Smooth muscle cell (in vitro differentiated cells): ENCODE measurements at regions not wholly inside any gene's neighbourhood (a gene's known extent, or its start where the extent isn't known, plus 50 kb on each side); places are given as distances from the start of the nearest gene placed in this dataset.

Experiments used
- DNase-seq: peaks from one replicate; lab custom pipeline; 2025; ENCODE audit not compliant: unreplicated experiment; lab: John Stamatoyannopoulos, UW
- H2AFZ ChIP-seq: fragments of 200-600 bp; sonication (generic); 2 replicates; pipeline ENCODE4 v1.6.0; 2016; ENCODE audit warnings: antibody characterized with exemption, low read depth, mild to moderate bottlenecking
- H3F3A ChIP-seq: fragments of 200-600 bp; sonication (generic); 2 replicates; pipeline ENCODE4 v1.6.0; 2017; ENCODE audit warnings: antibody characterized with exemption, low read depth
- H3K27ac ChIP-seq: fragments of 200-600 bp; sonication (generic); 2 replicates; pipeline ENCODE4 v1.5.1; 2016; ENCODE audit warnings: low read depth, mild to moderate bottlenecking
- H3K27me3 ChIP-seq: fragments of 200-600 bp; sonication (generic); 2 replicates; pipeline ENCODE4 v1.6.1; 2016; ENCODE audit warnings: low read depth, mild to moderate bottlenecking
- H3K36me3 ChIP-seq: fragments of 200-600 bp; sonication (generic); 2 replicates; pipeline ENCODE4 v1.5.1; 2016; ENCODE audit warnings: low read depth
- H3K4me1 ChIP-seq: fragments of 200-600 bp; sonication (generic); 2 replicates; pipeline ENCODE4 v1.5.1; 2016; ENCODE audit warnings: low read depth
- H3K4me2 ChIP-seq: fragments of 200-600 bp; sonication (generic); 2 replicates; pipeline ENCODE4 v1.6.0; 2016; ENCODE audit warnings: mild to moderate bottlenecking
- H3K4me3 ChIP-seq: fragments of 200-600 bp; sonication (generic); 2 replicates; pipeline ENCODE4 v1.5.1; 2016; ENCODE audit warnings: mild to moderate bottlenecking
- H3K79me2 ChIP-seq: fragments of 200-600 bp; sonication (generic); 2 replicates; pipeline ENCODE4 v1.6.0; 2016; ENCODE audit warnings: low read depth, mild to moderate bottlenecking
- H3K9ac ChIP-seq: fragments of 200-600 bp; sonication (generic); 2 replicates; pipeline ENCODE4 v1.6.0; 2016; ENCODE audit warnings: low read depth
- H3K9me3 ChIP-seq: fragments of 200-600 bp; sonication (generic); replicated peaks from 2 replicates; pipeline ENCODE4 v1.5.1; 2016; ENCODE audit warnings: low read depth
- H4K20me1 ChIP-seq: fragments of 200-600 bp; sonication (generic); 2 replicates; pipeline ENCODE4 v1.6.0; 2016; ENCODE audit warnings: low read depth
- WGBS: methylation state at CpG from one replicate; pipeline ENCODE4 v1.1.7; 2016; ENCODE audit warnings: low lambda C conversion rate; 5-methylcytosine and 5-hydroxymethylcytosine counted together
- TF ChIP-seq, protein P1 (sequence below): fragments of 200-600 bp; sonication (generic); IDR thresholded peaks from 2 replicates; pipeline ENCODE4 v1.5.1; 2017; ENCODE audit warnings: borderline replicate concordance, mild to moderate bottlenecking, antibody characterized with exemption; ENCODE audit not compliant: insufficient read depth, poor library complexity, severe bottlenecking

DNA sequence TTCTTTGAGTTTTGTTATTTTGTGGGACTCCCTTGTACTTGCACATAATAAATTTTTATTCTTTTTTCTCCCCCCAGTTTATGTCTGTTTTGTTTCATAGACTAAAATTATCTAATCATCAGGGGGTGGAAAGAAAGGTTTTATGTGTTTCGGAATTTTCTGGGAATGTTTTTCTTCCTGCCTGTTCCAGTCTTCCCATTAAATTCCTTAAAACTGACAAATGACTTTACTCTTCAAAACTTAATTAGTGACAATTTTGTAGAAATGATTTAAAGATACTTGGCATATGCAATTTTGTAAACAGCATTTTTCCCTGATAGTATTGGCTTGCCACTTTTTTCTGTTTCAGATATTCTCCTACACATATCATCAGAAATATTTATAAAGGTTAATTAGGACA, 1813.4 kb downstream of the PCDH9 start:
- Histone ChIP-seq H3F3A (no peaks in the 10 kb centered on the region), H3K4me1 (no peaks in the 10 kb centered on the region), H3K27me3 (no peaks in the 10 kb centered on the region)

GRCh38 chr13:65414187-65414586, 1815.9 kb downstream of the PCDH9 start:
- Histone ChIP-seq H3K4me2 (no peak overlapping the region), H3K4me1 (no peaks in the 10 kb centered on the region), H3K27me3 (no peaks in the 10 kb centered on the region), H2AFZ (no peak overlapping the region), H3K9ac (no peak overlapping the region), H3K4me3 (no peak overlapping the region), H3K79me2 (no peaks in the 10 kb centered on the region), H4K20me1 (no peaks in the 10 kb centered on the region), H3K27ac (no peak overlapping the region), H3K36me3 (no peaks in the 10 kb centered on the region), H3F3A (no peaks in the 10 kb centered on the region), H3K9me3 (no peaks in the 10 kb centered on the region)
- DNase-seq: no peak
- WGBS: 95% methylated on average over 2 of the region's 2 CpGs
- TF ChIP-seq, protein P1, sequence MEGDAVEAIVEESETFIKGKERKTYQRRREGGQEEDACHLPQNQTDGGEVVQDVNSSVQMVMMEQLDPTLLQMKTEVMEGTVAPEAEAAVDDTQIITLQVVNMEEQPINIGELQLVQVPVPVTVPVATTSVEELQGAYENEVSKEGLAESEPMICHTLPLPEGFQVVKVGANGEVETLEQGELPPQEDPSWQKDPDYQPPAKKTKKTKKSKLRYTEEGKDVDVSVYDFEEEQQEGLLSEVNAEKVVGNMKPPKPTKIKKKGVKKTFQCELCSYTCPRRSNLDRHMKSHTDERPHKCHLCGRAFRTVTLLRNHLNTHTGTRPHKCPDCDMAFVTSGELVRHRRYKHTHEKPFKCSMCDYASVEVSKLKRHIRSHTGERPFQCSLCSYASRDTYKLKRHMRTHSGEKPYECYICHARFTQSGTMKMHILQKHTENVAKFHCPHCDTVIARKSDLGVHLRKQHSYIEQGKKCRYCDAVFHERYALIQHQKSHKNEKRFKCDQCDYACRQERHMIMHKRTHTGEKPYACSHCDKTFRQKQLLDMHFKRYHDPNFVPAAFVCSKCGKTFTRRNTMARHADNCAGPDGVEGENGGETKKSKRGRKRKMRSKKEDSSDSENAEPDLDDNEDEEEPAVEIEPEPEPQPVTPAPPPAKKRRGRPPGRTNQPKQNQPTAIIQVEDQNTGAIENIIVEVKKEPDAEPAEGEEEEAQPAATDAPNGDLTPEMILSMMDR: no peak

More for the DNA sequence above, 1813.4 kb downstream of the PCDH9 start:
- Histone ChIP-seq H3K4me2 (no peak overlapping the region), H2AFZ (no peak overlapping the region), H3K4me3 (no peak overlapping the region), H3K79me2 (no peaks in the 10 kb centered on the region), H3K36me3 (no peaks in the 10 kb centered on the region), H4K20me1 (no peaks in the 10 kb centered on the region), H3K9me3 (no peaks in the 10 kb centered on the region), H3K27ac (no peak overlapping the region), H3K9ac (no peak overlapping the region)
- no peak for DNase-seq
- WGBS: 29% methylated on average over 1 of the region's 1 CpG
- TF ChIP-seq, protein P1: no peak

DNA sequence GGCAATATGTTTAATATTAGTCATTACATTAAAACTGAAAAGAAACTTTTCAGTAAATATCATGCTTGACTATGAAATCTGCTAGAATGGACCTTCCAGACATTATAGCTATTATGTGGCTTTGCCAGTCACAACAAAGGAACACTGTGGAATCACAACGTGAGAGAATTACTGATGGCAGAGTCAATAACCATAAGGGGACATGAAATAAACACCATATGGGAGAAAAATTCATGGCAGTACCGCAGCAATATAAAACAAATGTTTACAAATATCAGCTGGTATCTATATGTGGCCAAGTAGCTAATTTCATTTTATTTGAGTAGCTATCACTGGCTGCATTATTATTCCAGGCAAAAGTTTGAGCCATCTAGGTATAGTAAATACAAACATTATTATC, 1818.6 kb downstream of the PCDH9 start:
- Histone ChIP-seq H3K4me1 (no peaks in the 10 kb centered on the region), H4K20me1 (no peaks in the 10 kb centered on the region), H3K27ac (no peak overlapping the region), H3K9me3 (no peaks in the 10 kb centered on the region), H3K36me3 (no peaks in the 10 kb centered on the region), H3K4me3 (no peak overlapping the region), H3K79me2 (no peaks in the 10 kb centered on the region), H3K9ac (no peak overlapping the region), H3K4me2 (no peak overlapping the region), H3K27me3 (no peaks in the 10 kb centered on the region), H3F3A (no peaks in the 10 kb centered on the region), H2AFZ (no peak overlapping the region)
- TF ChIP-seq, protein P1: no peak
- WGBS: 68% methylated on average over 2 of the region's 2 CpGs
- DNase-seq: no peak

GRCh38 chr13:65410791-65411190, 1819.3 kb downstream of the PCDH9 start:
- H3K27ac ChIP-seq: no peak overlapping the region
- H3K9ac ChIP-seq: no peak overlapping the region
- no peaks in the 10 kb centered on the region for H3F3A ChIP-seq
- TF ChIP-seq, protein P1: no peak
- H3K79me2 ChIP-seq: no peaks in the 10 kb centered on the region
- H3K9me3 ChIP-seq: no peaks in the 10 kb centered on the region
- H3K27me3 ChIP-seq: no peaks in the 10 kb centered on the region
- WGBS: 95% methylated on average over 3 of the region's 3 CpGs
- no peaks in the 10 kb centered on the region for H3K4me1 ChIP-seq
- no peak overlapping the region for H3K4me2 ChIP-seq
- no peaks in the 10 kb centered on the region for H4K20me1 ChIP-seq
- no peaks in the 10 kb centered on the region for H3K36me3 ChIP-seq
- H2AFZ ChIP-seq: no peak overlapping the region
- no peak overlapping the region for H3K4me3 ChIP-seq
- DNase-seq: no peak
